ENCODE measurements at regions not wholly inside any gene's neighbourhood (a gene's known extent, or its start where the extent isn't known, plus 50 kb on each side); places are given as distances from the start of the nearest gene placed in this dataset.
"Not testable (repeated sequence)": the region's sequence is repeated elsewhere in the genome, so short reads cannot be mapped to it uniquely, and the experiment has no call there.

DNA sequence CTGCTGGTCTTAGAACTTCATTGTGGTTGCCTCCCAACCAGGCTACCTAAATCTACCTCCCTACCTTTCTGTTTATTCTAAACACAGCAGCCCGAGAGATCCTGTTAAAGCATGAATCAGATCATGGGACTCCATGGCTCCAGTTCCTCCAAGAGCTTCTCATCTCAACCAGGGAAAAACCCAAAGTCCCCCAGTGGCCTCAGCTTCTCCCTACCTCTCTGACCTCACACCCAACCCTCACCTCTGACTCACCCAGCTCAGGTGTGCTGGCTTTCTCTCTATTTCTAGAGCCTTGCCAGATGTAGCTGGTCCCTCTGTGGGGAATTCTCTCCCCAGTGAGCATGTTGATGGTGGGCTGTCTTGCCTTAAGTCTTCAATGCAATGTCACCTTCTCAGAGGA, 93.8 kb upstream of the COPS8 start:
- DNase-seq (ENCODE audit: low read depth), result no peak

GRCh38 chr2:236993286-236993685, 92.4 kb upstream of the COPS8 start:
- DNase-seq (ENCODE audit: low read depth), result no peak

DNA sequence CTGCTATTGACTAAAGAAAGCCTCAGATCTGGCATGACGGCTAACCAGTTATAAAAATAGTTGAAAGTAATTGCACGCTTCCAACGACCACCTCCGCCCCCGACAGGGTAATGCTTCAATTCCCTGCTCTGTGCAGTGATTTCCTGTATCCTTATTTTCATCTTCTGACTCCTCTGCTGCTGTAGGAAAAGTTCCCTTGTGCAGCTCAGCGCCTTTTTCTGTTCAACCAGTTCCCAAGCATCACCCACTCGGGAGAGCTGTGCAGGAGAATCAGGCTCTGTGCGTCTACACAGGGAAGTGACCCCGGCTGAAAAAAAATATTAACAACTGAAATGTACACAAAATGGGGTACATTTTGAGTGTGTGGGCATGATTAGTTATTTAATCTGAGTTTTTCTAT, 91.3 kb upstream of the COPS8 start:
- no peak for DNase-seq (ENCODE audit: low read depth)

DNA sequence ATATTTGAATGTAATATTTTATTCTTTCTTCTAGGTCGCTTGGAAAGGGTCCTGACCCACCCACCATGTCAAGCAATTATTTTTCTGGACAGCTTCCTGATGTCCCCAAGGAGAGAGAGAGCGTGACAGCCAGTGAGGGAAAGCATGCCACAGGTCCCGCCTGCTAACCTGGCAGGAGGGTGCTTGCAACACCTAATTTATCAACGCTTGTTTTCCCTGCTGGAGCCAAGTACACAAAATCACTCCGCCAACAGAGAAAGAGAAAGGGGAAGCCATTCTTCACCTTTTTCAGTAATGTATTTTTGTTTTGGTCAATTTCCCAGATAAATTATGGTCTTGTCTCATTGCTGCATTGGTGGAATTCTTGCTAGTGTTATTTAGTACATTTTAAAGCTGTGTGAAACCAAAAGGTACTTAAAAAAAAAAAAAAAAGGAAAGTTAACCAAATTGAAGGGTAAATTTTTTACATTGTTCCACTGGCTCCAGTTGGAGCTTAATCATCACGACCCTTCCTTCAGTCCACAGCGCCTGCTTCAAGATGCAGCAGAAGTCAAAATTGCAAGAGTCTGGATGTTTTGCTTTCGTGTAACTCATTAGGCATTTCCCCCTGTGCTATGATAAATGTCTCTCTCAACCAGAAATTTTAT, 88.5 kb upstream of the COPS8 start:
- DNase-seq (ENCODE audit: low read depth), result no peak

GRCh38 chr2:236998236-236998635, 87.5 kb upstream of the COPS8 start:
- DNase-seq (ENCODE audit: low read depth), result no peak

GRCh38 chr2:236998758-236999157, 86.9 kb upstream of the COPS8 start:
- DNase-seq (ENCODE audit: low read depth), result no peak

GRCh38 chr2:237000481-237000880, 85.2 kb upstream of the COPS8 start:
- DNase-seq (ENCODE audit: low read depth), result no peak

DNA sequence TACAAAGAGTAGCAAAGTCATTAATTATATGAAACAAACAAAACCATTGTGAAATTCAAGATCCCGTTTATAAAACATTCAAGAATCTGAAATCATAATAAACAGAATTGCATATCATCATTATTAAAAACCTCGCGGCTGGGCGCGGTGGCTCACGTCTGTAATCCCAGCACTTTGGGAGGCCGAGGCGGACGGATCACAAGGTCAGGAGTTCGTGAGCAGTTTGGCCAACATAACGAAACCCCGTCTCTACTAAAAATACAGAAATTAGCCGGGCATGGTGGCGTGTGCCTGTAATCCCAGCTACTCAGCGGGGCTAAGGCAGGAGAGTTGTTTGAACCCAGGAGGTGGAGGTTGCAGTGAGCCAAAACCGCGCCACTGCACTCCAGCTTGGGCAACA, 80.3 kb upstream of the COPS8 start:
- DNase-seq (ENCODE audit: low read depth), result not testable (repeated sequence)

- DNase-seq (ENCODE audit: low read depth), result no peak
Measured at GRCh38 chr2:237011206-237011795, 74.4 kb upstream of the COPS8 start.

- DNase-seq (ENCODE audit: low read depth), result no peak
Measured at GRCh38 chr2:237012004-237012403, 73.7 kb upstream of the COPS8 start.

GRCh38 chr2:237012577-237013267, 73.0 kb upstream of the COPS8 start:
- no peak for DNase-seq (ENCODE audit: low read depth)

- no peak for DNase-seq (ENCODE audit: low read depth)
Measured at GRCh38 chr2:237016121-237016915, 69.4 kb upstream of the COPS8 start.

GRCh38 chr2:237020090-237020489, 65.6 kb upstream of the COPS8 start:
- DNase-seq (ENCODE audit: low read depth), result no peak

DNA sequence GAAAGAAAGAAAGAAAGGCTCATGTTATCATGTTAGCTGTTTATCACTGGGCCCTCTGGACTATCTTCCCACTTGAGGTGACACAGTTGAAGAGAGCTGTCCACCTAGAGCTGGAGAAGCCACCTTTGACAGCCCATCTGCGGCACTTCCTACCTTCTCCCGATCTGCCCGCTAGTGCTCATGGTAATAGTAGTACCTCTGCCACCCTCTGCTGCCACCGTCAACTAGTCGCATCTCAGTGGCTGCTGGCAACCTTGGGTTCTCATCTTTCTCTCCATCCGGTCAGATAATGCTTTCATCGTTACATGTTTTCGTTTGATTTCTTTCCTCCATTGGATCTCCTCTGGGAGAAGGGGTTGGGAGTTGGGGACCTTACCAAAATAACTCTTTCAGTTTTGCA, 63.2 kb upstream of the COPS8 start:
- no peak for DNase-seq (ENCODE audit: low read depth)

- no peak for DNase-seq (ENCODE audit: low read depth)
Measured at GRCh38 chr2:237024255-237024654, 61.4 kb upstream of the COPS8 start.

GRCh38 chr2:237025090-237025865, 60.4 kb upstream of the COPS8 start:
- no peak for DNase-seq (ENCODE audit: low read depth)

DNA sequence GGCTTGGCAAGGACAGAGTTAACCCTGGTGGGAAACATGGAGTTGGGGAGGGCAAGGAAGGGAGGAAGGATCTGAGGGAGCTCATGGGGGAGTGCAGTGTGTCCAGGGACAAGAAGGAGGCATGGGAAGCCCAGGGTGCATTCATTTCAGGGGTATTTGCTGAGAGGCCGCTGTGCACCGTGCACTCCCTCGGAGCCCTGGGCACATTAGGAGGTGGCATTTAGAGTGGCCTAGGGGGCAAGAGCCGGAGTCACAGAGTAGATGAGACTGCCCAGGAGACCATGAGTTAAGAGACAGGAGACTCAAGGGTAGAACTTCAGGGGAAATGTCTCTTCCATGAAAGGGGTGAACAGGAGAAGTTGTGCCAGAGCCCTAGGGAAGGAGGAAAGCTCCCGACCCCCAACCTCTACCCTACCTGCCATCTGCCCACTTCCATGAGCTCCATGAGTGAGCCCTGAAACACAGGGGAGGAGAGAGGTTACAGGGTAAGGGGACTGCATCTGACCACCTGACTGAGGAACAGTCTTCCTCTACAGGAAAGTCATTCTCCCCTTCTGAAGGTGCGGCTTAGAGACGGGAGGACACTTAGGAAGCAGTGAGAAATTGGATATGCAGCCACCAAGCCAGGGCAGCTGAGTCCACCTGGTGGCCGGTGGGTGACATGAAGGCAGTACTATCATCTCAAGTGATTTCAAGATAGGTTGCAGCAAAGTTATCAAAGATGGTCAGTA, 58.5 kb upstream of the COPS8 start:
- peak; percentile 23 for DNase-seq (ENCODE audit: low read depth)

- no peak for DNase-seq (ENCODE audit: low read depth)
Measured at GRCh38 chr2:237027712-237028029, 58.0 kb upstream of the COPS8 start.

- no peak for DNase-seq (ENCODE audit: low read depth)
Measured at GRCh38 chr2:237030382-237030781, 55.3 kb upstream of the COPS8 start.

GRCh38 chr2:237033536-237034060, 52.1 kb upstream of the COPS8 start:
- no peak for DNase-seq (ENCODE audit: low read depth)

GRCh38 chr2:237035781-237036475, 49.8 kb upstream of the COPS8 start:
- DNase-seq (ENCODE audit: low read depth), result no peak

Measured in activated T-cell treated with anti-CD3 and anti-CD28 coated beads for 48 hours (primary cell).